WERI-Rb-1 (cell line): ENCODE measurements at regions not wholly inside any gene's neighbourhood (a gene's known extent, or its start where the extent isn't known, plus 50 kb on each side); places are given as distances from the start of the nearest gene placed in this dataset.

ENCODE experiments used
- DNase-seq: peaks from one replicate; pipeline ENCODE4 v3.0.0-alpha.2; 2020
- H3K27ac ChIP-seq: fragments of 250-450 bp; sonication (Bioruptor Pico); 2 replicates; pipeline ENCODE4 v1.5.1; 2020; ENCODE audit warnings: mild to moderate bottlenecking, moderate library complexity
- H3K27me3 ChIP-seq: fragments of 250-450 bp; sonication (Bioruptor Pico); 2 replicates; pipeline ENCODE4 v1.5.1; 2021; ENCODE audit warnings: mild to moderate bottlenecking, low read depth, moderate library complexity; ENCODE audit not compliant: insufficient read depth, severe bottlenecking
- H3K36me3 ChIP-seq: fragments of 250-450 bp; sonication (Bioruptor Pico); 2 replicates; pipeline ENCODE4 v1.5.1; 2020; ENCODE audit warnings: mild to moderate bottlenecking, moderate library complexity
- H3K4me3 ChIP-seq: 2 replicates; pipeline ENCODE4 v1.5.1; 2011; ENCODE audit warnings: low read depth, mild to moderate bottlenecking, control low read depth, low read length
- H3K9me3 ChIP-seq: fragments of 250-450 bp; sonication (Bioruptor Pico); 2 replicates; pipeline ENCODE4 v1.5.1; 2021; ENCODE audit warnings: mild to moderate bottlenecking, moderate library complexity; ENCODE audit not compliant: severe bottlenecking
- CTCF ChIP-seq: IDR thresholded peaks from 2 replicates; pipeline ENCODE4 v1.5.1; 2011; ENCODE audit warnings: low read depth, mild to moderate bottlenecking, control low read depth, inconsistent platforms, low read length

- Histone ChIP-seq H3K9me3 (no peaks in the 10 kb centered on the region), H3K27ac (no peak overlapping the region), H3K36me3 (no peaks in the 10 kb centered on the region), H3K4me3 (no peak overlapping the region), H3K27me3 (no peaks in the 10 kb centered on the region)
- TF ChIP-seq CTCF, result no peak
- no peak for DNase-seq
Measured at GRCh38 chr6:139801571-139802321, 427.3 kb upstream of the CITED2 start.

- no peaks in the 10 kb centered on the region for H3K27me3 ChIP-seq
- no peaks in the 10 kb centered on the region for H3K9me3 ChIP-seq
- TF ChIP-seq CTCF, result no peak
- no peak for DNase-seq
- H3K27ac ChIP-seq, result no peak overlapping the region
- no peaks in the 10 kb centered on the region for H3K36me3 ChIP-seq
- H3K4me3 ChIP-seq, result no peak overlapping the region
Measured at GRCh38 chr6:139800837-139801236, 426.4 kb upstream of the CITED2 start.

- Histone ChIP-seq H3K27me3 (no peaks in the 10 kb centered on the region), H3K27ac (no peak overlapping the region), H3K4me3 (no peak overlapping the region), H3K36me3 (no peaks in the 10 kb centered on the region), H3K9me3 (no peaks in the 10 kb centered on the region)
- TF ChIP-seq CTCF, result no peak
- DNase-seq, result no peak
Measured at GRCh38 chr6:139790527-139790926, 416.1 kb upstream of the CITED2 start.

- no peak for DNase-seq
- H3K36me3 ChIP-seq, result no peaks in the 10 kb centered on the region
- peaks cover 4% of the 10 kb centered on the region for H3K9me3 ChIP-seq
- H3K27ac ChIP-seq, result no peak overlapping the region
- H3K27me3 ChIP-seq, result no peaks in the 10 kb centered on the region
- H3K4me3 ChIP-seq, result no peak overlapping the region
- no peak for TF ChIP-seq CTCF
Measured at GRCh38 chr6:139784222-139784769, 409.8 kb upstream of the CITED2 start.

GRCh38 chr6:139779988-139780774 is 405.7 kb upstream of the CITED2 start:
- Histone ChIP-seq H3K9me3 (peaks cover 4% of the 10 kb centered on the region), H3K27ac (no peak overlapping the region), H3K27me3 (no peaks in the 10 kb centered on the region), H3K36me3 (no peaks in the 10 kb centered on the region), H3K4me3 (no peak overlapping the region)
- TF ChIP-seq CTCF, result no peak
- no peak for DNase-seq
